ENCODE measurements at regions not wholly inside any gene's neighbourhood (a gene's known extent, or its start where the extent isn't known, plus 50 kb on each side); places are given as distances from the start of the nearest gene placed in this dataset.

DNA sequence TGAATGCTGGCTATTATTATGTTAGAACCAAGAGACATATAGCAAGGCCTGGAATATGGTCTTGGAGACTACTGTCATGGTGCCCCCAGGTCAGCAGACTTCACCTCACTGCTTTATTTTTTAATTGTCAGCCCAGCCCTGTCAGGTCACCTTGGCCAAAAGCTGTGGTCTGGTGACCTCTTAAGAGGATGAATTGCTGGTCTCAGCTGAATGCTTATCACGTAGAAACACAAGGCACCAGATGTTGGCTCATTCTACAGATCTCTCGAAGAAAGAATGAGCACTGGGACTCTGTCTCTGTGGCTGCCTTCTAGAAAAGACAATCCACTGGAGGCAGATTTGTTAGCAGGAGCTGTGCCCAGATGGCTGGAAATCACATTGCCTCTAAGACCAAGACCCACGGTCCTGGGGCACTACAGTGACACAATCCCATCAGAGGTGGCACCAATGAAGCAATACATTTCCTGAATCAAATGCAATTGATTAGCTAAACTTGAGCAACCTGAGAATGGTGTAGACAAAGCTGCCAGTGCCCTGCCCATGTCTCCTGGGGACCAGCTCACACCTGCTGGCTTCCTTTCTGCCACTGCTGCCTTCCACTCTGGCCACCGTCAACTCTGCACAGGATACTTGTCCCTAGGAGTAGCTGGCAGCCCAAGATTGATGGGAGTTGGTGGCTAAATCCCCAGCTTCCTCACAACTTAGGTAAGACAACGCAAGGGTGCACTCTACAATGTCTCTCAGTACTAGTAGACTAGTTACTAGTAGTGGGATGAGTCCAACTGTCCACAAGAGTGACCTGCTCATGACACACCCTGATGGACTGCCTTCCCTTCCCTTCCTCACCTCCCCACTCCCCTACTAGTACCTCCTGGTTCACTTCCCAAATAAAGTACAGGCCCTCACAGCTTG lies 384.9 kb upstream of the PROK2 start:
- Histone ChIP-seq H3K4me1 (ENCODE audit: insufficient read depth, poor library complexity, severe bottlenecking) (no peaks in the 10 kb centered on the region), H3K36me3 (ENCODE audit: low read depth) (no peaks in the 10 kb centered on the region), H3K4me3 (ENCODE audit: severe bottlenecking) (no peak overlapping the region), H3K9me3 (ENCODE audit: severe bottlenecking) (no peaks in the 10 kb centered on the region), H3K27ac (ENCODE audit: poor library complexity, severe bottlenecking) (no peak overlapping the region), H3K27me3 (ENCODE audit: insufficient read depth, poor library complexity, severe bottlenecking) (no peaks in the 10 kb centered on the region)
- no peak for DNase-seq (ENCODE audit: low spot score)
- TF ChIP-seq, protein P1, sequence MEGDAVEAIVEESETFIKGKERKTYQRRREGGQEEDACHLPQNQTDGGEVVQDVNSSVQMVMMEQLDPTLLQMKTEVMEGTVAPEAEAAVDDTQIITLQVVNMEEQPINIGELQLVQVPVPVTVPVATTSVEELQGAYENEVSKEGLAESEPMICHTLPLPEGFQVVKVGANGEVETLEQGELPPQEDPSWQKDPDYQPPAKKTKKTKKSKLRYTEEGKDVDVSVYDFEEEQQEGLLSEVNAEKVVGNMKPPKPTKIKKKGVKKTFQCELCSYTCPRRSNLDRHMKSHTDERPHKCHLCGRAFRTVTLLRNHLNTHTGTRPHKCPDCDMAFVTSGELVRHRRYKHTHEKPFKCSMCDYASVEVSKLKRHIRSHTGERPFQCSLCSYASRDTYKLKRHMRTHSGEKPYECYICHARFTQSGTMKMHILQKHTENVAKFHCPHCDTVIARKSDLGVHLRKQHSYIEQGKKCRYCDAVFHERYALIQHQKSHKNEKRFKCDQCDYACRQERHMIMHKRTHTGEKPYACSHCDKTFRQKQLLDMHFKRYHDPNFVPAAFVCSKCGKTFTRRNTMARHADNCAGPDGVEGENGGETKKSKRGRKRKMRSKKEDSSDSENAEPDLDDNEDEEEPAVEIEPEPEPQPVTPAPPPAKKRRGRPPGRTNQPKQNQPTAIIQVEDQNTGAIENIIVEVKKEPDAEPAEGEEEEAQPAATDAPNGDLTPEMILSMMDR (IDR thresholded peaks at IDR 0.05; ENCODE audit: poor library complexity, severe bottlenecking) = no peak
- ATAC-seq (ENCODE audit: low read depth) = no peak

DNA sequence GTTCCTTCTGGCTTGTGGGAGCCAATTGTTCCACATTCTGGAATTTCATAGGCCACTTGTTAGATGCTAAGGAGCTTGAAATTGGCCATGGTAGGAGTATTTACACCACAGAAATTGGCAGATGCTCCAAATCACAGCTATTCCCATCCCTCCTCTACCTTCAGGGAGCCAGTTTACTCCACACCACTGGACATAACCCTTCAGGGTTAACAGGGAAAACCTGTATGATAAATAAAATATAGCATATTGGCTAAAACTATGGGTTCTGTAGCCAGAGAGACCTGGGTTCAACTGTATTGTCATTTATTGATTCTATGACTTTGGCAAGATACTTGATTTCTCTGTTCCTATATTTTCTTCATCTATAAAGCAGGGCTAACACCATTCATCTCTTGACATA lies 384.2 kb upstream of the PROK2 start:
- Histone ChIP-seq H3K4me3 (ENCODE audit: severe bottlenecking) (no peak overlapping the region), H3K36me3 (ENCODE audit: low read depth) (no peaks in the 10 kb centered on the region), H3K9me3 (ENCODE audit: severe bottlenecking) (no peaks in the 10 kb centered on the region), H3K27me3 (ENCODE audit: insufficient read depth, poor library complexity, severe bottlenecking) (no peaks in the 10 kb centered on the region), H3K27ac (ENCODE audit: poor library complexity, severe bottlenecking) (no peak overlapping the region), H3K4me1 (ENCODE audit: insufficient read depth, poor library complexity, severe bottlenecking) (no peaks in the 10 kb centered on the region)
- TF ChIP-seq, protein P1 (IDR thresholded peaks at IDR 0.05; ENCODE audit: poor library complexity, severe bottlenecking) = no peak
- ATAC-seq (ENCODE audit: low read depth) (no peak), DNase-seq (ENCODE audit: low spot score) (no peak)

DNA sequence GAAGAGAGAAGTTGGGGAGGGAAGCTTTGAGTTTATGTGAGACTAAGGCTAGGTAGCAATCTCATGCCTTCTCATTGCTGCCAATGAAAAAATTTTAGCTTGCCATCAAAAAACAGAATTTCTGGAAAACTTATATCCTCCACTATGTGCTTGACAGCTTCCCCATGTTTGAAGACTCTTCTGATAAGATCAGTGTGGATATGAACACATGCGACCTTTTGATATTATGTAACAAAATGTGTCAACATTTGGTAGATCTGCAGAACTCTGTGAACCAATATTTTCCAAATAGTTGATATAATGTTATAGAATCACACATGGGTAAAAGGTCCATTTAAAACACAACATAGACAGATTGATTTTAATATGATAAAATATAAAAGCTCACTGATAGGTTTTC lies 380.9 kb upstream of the PROK2 start:
- no peak for DNase-seq (ENCODE audit: low spot score)
- H3K4me1 ChIP-seq (ENCODE audit: insufficient read depth, poor library complexity, severe bottlenecking) = peaks cover 7% of the 10 kb centered on the region
- H3K9me3 ChIP-seq (ENCODE audit: severe bottlenecking) = no peaks in the 10 kb centered on the region
- TF ChIP-seq, protein P1 (IDR thresholded peaks at IDR 0.05; ENCODE audit: poor library complexity, severe bottlenecking) = no peak
- no peak overlapping the region for H3K27ac ChIP-seq (ENCODE audit: poor library complexity, severe bottlenecking)
- H3K27me3 ChIP-seq (ENCODE audit: insufficient read depth, poor library complexity, severe bottlenecking) = no peaks in the 10 kb centered on the region
- ATAC-seq (ENCODE audit: low read depth) = no peak
- H3K4me3 ChIP-seq (ENCODE audit: severe bottlenecking) = no peak overlapping the region
- H3K36me3 ChIP-seq (ENCODE audit: low read depth) = no peaks in the 10 kb centered on the region

DNA sequence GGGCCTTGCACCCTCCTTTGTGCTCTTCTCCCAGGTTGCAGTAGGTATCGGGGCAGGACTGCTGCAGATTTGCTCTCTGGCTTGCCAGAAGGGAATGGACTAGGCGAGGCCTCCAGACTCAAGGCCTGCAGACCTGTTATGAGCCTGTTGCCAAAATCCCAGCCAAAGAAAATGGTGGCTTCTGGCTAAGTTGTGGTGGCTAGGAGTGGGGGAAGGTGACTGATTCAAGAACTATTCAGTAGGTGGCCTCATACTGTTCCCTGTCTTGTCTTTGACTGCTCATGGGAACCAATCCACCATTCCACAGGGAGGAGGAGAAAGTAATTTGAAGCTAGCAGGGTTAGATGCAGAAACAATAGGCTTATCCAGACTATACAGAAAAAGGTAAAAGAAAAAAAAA lies 380.4 kb upstream of the PROK2 start:
- ATAC-seq (ENCODE audit: low read depth) = no peak
- Histone ChIP-seq H3K4me1 (ENCODE audit: insufficient read depth, poor library complexity, severe bottlenecking) (peaks cover 7% of the 10 kb centered on the region), H3K36me3 (ENCODE audit: low read depth) (no peaks in the 10 kb centered on the region), H3K27ac (ENCODE audit: poor library complexity, severe bottlenecking) (no peak overlapping the region), H3K27me3 (ENCODE audit: insufficient read depth, poor library complexity, severe bottlenecking) (no peaks in the 10 kb centered on the region), H3K9me3 (ENCODE audit: severe bottlenecking) (no peaks in the 10 kb centered on the region), H3K4me3 (ENCODE audit: severe bottlenecking) (no peak overlapping the region)
- DNase-seq (ENCODE audit: low spot score) = no peak
- TF ChIP-seq, protein P1 (IDR thresholded peaks at IDR 0.05; ENCODE audit: poor library complexity, severe bottlenecking) = no peak

DNA sequence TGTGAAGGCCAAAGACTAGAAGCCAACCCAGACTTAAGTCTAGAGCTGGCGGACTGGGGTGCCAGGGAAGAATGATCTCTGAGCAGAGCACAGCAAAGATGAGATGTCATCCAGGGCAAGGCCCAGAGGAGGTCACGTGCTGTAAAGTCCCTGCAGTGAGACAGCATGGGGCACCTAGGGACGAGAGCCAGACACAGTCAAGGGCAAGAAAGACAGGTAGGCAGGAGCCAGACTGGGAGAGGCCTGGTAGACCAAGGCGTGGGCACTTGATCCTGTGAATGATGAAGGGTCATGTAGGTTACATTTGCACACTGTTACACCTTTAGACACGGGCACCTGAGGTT lies 379.7 kb upstream of the PROK2 start:
- peaks cover 7% of the 10 kb centered on the region for H3K4me1 ChIP-seq (ENCODE audit: insufficient read depth, poor library complexity, severe bottlenecking)
- H3K27ac ChIP-seq (ENCODE audit: poor library complexity, severe bottlenecking) = no peak overlapping the region
- H3K9me3 ChIP-seq (ENCODE audit: severe bottlenecking) = no peaks in the 10 kb centered on the region
- TF ChIP-seq, protein P1 (IDR thresholded peaks at IDR 0.05; ENCODE audit: poor library complexity, severe bottlenecking) = no peak
- DNase-seq (ENCODE audit: low spot score) (no peak), ATAC-seq (ENCODE audit: low read depth) (no peak)
- no peaks in the 10 kb centered on the region for H3K27me3 ChIP-seq (ENCODE audit: insufficient read depth, poor library complexity, severe bottlenecking)
- no peaks in the 10 kb centered on the region for H3K36me3 ChIP-seq (ENCODE audit: low read depth)
- H3K4me3 ChIP-seq (ENCODE audit: severe bottlenecking) = no peak overlapping the region
